DMS 273 (cell line): ENCODE measurements at regions not wholly inside any gene's neighbourhood (a gene's known extent, or its start where the extent isn't known, plus 50 kb on each side); places are given as distances from the start of the nearest gene placed in this dataset.

Source experiments
- DNase-seq: peaks from one replicate; lab custom pipeline; 2025; ENCODE audit not compliant: unreplicated experiment; lab: John Stamatoyannopoulos, UW

- peak; percentile 93 for DNase-seq
Measured at GRCh38 chr3:194003114-194004057, 132.6 kb upstream of the HES1 start.

- DNase-seq: peak; percentile 47
Measured at GRCh38 chr3:194005930-194006501, 129.9 kb upstream of the HES1 start.

- DNase-seq: no peak
Measured at GRCh38 chr3:194007592-194008337, 128.2 kb upstream of the HES1 start.

- no peak for DNase-seq
Measured at GRCh38 chr3:194009019-194009418, 126.9 kb upstream of the HES1 start.

- peak; percentile 71 for DNase-seq
Measured at GRCh38 chr3:194009892-194010533, 125.9 kb upstream of the HES1 start.

- DNase-seq: no peak
Measured at GRCh38 chr3:194011807-194012206, 124.1 kb upstream of the HES1 start.

- no peak for DNase-seq
Measured at GRCh38 chr3:194013928-194014327, 122.0 kb upstream of the HES1 start.

GRCh38 chr3:194014756-194015155 lies 121.2 kb upstream of the HES1 start:
- DNase-seq: no peak

GRCh38 chr3:194019398-194020165 lies 116.4 kb upstream of the HES1 start:
- DNase-seq: peak; percentile 40

GRCh38 chr3:194022052-194022451 lies 113.9 kb upstream of the HES1 start:
- DNase-seq: no peak

GRCh38 chr3:194022816-194023215 lies 113.1 kb upstream of the HES1 start:
- no peak for DNase-seq

GRCh38 chr3:194023501-194024280 lies 112.3 kb upstream of the HES1 start:
- peak; percentile 95 for DNase-seq

- no peak for DNase-seq
Measured at GRCh38 chr3:194025119-194025518, 110.8 kb upstream of the HES1 start.

GRCh38 chr3:194025951-194026350 lies 110.0 kb upstream of the HES1 start:
- DNase-seq: no peak

- DNase-seq: no peak
Measured at GRCh38 chr3:194028434-194029004, 107.4 kb upstream of the HES1 start.

- no peak for DNase-seq
Measured at GRCh38 chr3:194029846-194030245, 106.1 kb upstream of the HES1 start.

GRCh38 chr3:194030372-194030771 lies 105.6 kb upstream of the HES1 start:
- no peak for DNase-seq

- no peak for DNase-seq
Measured at GRCh38 chr3:194031349-194031748, 104.6 kb upstream of the HES1 start.

- DNase-seq: no peak
Measured at GRCh38 chr3:194031867-194032635, 103.9 kb upstream of the HES1 start.
